ENCODE measurements at regions not wholly inside any gene's neighbourhood (a gene's known extent, or its start where the extent isn't known, plus 50 kb on each side); places are given as distances from the start of the nearest gene placed in this dataset.

DNA sequence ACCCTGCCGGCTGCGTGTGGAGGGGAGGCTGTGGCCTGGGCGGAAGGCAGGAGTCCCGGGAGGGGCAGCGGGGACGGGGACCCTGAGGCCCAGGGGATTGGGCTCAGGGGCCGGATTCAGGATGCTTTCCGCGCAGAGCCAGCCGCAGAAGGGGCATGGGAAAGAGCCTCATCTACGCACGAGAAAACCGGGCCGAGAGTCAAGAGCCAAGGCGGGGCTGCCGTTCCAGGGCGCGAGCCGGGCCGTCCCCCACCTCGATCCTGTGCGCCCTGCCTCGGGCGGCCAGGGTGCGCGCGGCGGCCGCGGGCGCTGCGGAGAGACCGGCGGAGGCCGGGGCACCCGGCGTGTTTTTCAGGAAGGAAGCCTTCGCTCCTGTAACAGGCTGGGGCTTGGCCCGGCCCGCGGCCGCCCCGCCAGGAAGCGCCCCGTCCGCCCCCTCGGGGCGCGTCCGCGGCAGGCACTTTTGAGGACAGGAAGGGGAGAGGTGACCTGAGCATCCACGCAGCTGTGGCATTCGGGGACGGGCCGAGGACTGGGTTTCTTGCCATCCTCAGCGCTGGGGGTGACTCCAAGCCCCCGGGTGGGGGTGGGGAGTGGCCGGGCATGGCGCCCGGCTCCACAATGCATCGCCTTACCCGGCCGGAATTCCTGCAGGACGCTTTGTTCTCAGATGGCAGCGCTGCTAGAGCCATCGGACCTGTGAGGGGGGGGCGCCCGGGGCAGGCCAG, 62.3 kb upstream of the GATA2 start:
- TF ChIP-seq EZH2 (IDR thresholded peaks at IDR 0.05; ENCODE audit: insufficient read depth, poor library complexity, severe bottlenecking) = no peak
- no peak for TF ChIP-seq EZH2phosphoT487 (IDR thresholded peaks at IDR 0.05; ENCODE audit: insufficient read depth, low read depth)

Data from GM23248 (cell line).